GM18520 (cell line): ENCODE measurements at regions not wholly inside any gene's neighbourhood (a gene's known extent, or its start where the extent isn't known, plus 50 kb on each side); places are given as distances from the start of the nearest gene placed in this dataset.
"Not testable (repeated sequence)": the region's sequence is repeated elsewhere in the genome, so short reads cannot be mapped to it uniquely, and the experiment has no call there.

Source experiments
- ATAC-seq: cut with Tn5 transposase; IDR thresholded peaks from one replicate; pipeline ENCODE4 v1.9.1; 2021; ENCODE audit not compliant: unreplicated experiment

GRCh38 chr12:88918161-88918560, 337.9 kb upstream of the KITLG start:
- no peak for ATAC-seq

GRCh38 chr12:88914967-88915366, 334.7 kb upstream of the KITLG start:
- no peak for ATAC-seq

- no peak for ATAC-seq
Measured at GRCh38 chr12:88909510-88909909, 329.2 kb upstream of the KITLG start.

- ATAC-seq: no peak
Measured at GRCh38 chr12:88908345-88908744, 328.1 kb upstream of the KITLG start.

- ATAC-seq: no peak
Measured at GRCh38 chr12:88904705-88905104, 324.4 kb upstream of the KITLG start.

GRCh38 chr12:88903333-88903732, 323.1 kb upstream of the KITLG start:
- ATAC-seq: no peak

- ATAC-seq: no peak
Measured at GRCh38 chr12:88897723-88898122, 317.5 kb upstream of the KITLG start.

- ATAC-seq: no peak
Measured at GRCh38 chr12:88896958-88897357, 316.7 kb upstream of the KITLG start.

GRCh38 chr12:88895634-88896033, 315.4 kb upstream of the KITLG start:
- no peak for ATAC-seq

GRCh38 chr12:88893801-88894200, 313.5 kb upstream of the KITLG start:
- ATAC-seq: no peak

GRCh38 chr12:88891434-88891833, 311.2 kb upstream of the KITLG start:
- ATAC-seq: not testable (repeated sequence)

- ATAC-seq: no peak
Measured at GRCh38 chr12:88889326-88890110, 309.2 kb upstream of the KITLG start.

- no peak for ATAC-seq
Measured at GRCh38 chr12:88884600-88884999, 304.3 kb upstream of the KITLG start.

GRCh38 chr12:88882662-88883061, 302.4 kb upstream of the KITLG start:
- no peak for ATAC-seq

GRCh38 chr12:88880051-88880450, 299.8 kb upstream of the KITLG start:
- ATAC-seq: no peak

- ATAC-seq: no peak
Measured at GRCh38 chr12:88878295-88878694, 298.0 kb upstream of the KITLG start.

GRCh38 chr12:88876857-88877256, 296.6 kb upstream of the KITLG start:
- no peak for ATAC-seq

- no peak for ATAC-seq
Measured at GRCh38 chr12:88870000-88870737, 289.9 kb upstream of the KITLG start.

- ATAC-seq: no peak
Measured at GRCh38 chr12:88868050-88868449, 287.8 kb upstream of the KITLG start.

- ATAC-seq: no peak
Measured at GRCh38 chr12:88867510-88867909, 287.2 kb upstream of the KITLG start.

- no peak for ATAC-seq
Measured at GRCh38 chr12:88866881-88867280, 286.6 kb upstream of the KITLG start.

- no peak for ATAC-seq
Measured at GRCh38 chr12:88865537-88865936, 285.3 kb upstream of the KITLG start.
